NCI-H146 (cell line): ENCODE measurements at regions not wholly inside any gene's neighbourhood (a gene's known extent, or its start where the extent isn't known, plus 50 kb on each side); places are given as distances from the start of the nearest gene placed in this dataset.

Experiments
- DNase-seq: peaks from one replicate; lab custom pipeline; 2025; lab: John Stamatoyannopoulos, UW

DNA sequence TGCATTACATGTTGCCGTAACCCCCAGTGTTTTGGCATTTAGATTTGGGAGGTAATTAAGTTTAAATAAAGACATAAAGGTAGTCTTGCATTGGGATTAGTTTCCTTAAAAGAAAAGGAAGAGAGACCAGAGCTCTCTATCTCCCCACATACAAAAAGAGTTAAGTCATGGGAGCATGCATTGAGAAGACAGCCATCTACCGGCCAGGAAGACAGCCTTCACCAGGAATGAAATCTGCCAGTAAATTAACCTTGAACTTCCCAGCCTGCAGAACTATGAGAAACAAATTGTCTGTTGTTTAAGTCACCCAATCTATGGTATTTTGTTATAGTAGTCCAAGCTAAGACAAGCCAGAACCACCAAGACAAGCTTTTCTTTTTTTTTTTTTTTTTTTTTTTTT lies 567.0 kb upstream of the CDH18 start:
- DNase-seq = no peak

DNA sequence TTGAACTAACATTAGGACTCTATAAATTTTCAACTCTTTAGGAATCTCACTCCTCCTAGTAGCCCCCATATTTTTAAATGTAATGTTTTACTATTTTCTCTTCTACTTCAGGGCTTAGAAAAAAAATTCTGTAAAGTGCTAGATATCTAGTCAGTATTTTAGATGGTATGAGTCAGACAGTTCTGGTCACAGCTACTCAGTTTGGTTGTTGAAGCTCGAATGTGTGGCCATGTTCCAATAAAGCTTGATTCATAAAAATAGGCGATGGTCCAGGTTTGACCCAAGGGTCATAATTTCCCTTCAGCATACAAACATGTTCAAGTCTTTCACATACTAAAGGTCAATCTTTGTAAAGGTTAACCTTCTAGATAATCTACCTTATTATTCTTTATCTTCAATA lies 566.0 kb upstream of the CDH18 start:
- no peak for DNase-seq

DNA sequence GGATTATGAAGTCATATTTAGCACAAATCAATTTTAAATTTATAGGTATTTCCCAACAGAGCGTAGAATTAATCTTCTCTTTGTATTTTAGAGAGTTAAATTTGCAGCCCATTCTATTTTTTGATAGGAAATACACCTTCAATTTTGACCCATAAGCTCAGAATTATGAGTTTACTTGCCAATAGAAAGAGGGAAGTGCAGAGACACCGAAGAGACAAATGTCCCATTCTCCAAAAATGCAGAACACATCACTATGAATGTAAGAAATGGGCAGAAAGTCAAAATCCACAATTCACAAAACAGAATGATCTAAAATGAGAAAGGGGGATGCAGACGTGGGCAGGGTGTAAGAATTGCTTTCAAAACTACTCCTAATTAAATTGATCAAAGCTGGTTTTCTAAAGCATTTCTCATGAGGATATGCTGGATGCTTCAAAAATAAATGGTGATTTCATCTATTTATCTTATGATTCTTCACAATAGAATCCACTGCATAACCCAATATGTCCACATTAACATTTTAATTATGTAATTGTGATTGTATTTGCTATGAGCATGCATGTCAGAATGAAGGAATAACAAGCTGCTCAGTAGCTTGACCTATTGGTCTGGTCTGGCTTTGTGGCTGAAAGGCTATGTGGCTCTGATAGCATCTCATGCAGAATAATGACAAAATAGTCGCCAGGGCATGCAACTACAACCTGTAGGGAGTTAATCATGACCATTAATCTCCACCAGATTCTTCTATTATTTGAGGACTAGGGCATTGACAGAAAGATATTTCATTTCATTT lies 550.1 kb upstream of the CDH18 start:
- DNase-seq = no peak

DNA sequence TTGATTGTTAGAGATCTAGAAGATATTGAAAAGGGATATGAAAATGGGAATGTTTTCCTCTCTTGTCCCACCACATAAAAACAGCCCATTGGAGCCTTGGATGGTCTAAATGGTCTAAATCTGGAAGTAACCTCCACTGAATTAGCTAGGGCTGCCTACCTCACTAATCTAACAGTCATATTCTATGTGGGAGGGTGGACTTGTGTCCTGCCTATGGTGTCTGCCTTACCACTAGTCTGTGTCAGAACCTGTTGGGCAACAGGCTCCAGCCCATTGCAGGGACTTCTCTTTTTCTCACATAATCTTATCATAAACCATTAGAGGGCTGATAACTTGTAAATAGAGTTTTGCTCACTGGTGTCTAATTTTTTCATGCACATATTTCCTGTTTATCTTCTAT lies 548.8 kb upstream of the CDH18 start:
- no peak for DNase-seq

DNA sequence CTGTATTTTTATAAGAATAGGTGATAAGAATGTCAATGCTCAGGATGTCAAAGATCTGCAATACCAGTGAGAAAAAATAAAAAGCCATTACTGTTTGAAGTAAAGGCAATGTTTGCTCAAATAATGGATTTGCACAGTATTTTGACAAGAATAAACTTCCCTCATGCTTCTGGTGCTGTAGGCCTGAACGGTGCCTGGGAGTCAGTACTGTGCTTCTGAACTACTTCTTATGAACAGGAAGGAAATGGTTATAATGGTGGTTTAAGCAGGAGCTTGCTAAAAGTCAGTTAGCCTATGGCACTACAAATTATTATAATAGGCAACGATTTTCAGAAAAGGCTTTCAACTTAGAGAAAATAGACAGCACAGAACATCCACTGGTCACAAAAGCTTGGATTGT lies 548.3 kb upstream of the CDH18 start:
- DNase-seq = no peak

DNA sequence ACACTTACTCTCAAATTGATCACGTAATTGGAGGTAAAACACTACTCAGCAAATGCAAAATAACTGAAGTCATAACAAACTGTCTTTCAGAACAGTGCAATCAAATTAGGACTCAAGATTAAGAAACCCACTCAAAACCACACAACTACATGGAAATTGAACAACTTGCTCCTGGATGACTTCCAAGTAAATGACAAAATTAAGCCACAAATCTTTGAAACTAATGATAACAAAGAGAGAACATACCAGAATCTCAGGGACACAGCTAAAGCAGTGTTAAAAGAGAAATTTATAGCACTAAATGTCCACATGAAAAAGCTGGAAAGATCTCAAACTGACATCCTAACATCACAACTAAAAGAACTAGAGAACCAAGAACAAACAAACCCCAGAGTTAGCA lies 540.5 kb upstream of the CDH18 start:
- DNase-seq = no peak

DNA sequence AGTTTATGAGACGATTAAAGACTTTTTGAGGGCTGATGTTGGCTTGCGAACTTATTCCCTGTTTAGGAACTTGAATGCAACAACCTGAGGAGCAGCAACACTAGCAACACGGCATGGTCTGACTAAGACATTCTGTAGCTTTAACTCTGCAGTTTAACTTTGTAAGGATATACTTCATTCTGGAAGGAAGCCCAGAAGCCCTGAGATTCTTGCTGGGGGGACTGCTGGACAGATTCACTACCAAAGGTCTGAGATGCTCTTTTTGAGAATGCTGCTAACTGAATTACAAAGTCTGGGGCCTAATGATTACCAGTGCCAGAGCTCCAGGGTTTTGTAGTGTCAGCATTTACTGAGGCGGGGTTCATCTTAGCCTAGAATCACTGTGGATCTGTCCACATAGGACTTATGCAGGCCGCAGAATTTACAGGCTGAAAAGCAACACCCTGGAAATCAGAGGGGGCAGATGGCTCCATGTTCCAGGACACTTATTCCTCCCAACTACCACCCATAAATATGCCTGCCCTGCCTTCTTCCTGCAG lies 537.1 kb upstream of the CDH18 start:
- no peak for DNase-seq

DNA sequence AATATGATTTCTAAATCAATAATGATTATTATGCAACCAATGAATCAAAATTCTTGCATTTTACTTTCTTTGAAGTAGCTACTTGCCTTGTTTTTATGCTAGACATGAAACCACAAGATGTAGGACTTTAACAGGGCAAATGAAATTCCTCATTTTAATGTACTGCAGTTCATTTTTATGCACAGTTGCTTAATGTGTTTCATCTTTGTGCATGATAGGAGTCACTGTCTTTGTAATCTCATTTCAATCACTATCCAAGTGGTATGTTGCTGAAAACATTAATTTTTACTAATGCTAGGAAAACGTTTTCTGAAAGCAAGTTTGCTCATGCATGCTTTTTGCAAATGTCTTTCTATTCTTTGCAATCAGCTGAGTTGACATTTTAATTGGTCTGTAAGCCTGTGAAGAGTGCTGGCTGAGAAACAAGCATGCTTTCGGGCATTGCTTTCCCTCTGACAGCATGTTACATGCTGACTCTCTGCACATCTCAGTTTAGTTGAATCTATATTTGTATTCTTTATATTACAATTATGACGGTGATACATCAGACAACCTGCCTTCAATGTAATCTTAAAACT lies 535.0 kb upstream of the CDH18 start:
- no peak for DNase-seq

DNA sequence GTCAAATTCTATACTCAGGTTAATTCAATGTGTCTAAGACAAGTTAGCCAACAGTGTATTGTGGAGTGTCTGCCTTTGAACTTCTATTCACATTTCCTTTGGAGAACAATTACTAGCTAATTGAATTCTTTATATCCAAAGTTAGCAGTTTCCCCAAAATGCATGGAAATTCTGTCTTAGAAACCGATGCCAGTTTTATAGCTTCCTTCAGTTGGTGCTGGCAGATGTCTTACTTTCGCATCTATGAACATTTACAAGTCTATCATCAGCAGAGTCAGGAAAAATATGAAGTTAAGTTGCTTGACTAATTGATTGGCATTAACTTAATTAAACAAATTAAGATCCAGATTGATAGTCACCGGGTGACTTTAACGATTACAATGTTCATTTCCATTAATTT lies 527.6 kb upstream of the CDH18 start:
- no peak for DNase-seq

DNA sequence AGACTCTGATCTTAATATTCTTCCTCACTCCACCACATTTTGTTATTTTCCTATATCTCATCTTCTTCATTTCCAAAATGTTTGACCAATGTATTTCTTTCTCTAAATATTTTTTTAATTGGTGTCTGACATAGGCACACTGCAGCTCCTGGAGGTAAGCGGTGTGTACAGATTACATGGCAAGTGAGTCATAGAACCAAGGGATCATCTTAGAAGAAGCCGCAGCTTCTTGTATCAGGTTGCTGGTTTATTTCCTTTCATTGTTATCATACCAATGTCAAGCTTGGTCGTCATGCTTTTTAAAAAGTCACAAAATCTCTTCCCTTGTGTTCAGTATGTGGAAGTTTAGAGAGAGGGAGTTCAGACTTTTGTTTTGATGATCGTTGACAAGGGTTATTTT lies 526.1 kb upstream of the CDH18 start:
- no peak for DNase-seq

DNA sequence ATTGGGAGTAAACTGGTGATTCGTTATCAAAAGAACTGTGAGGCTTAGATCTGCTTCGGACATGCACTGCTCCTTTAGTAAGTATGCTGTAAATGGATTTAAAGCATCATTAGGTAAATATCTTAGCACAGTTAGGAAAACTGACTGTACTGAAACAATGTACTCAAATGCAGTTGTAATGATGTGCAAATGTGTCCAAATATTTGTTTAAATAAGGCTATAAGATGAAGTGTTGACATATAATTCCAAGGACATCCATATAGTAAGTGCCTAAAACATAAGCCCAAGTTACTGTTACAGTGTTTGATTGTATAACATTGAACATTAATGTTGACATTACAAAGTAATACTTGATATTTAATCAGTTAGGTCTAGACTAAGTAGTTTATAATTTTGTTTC lies 512.5 kb upstream of the CDH18 start:
- no peak for DNase-seq

DNA sequence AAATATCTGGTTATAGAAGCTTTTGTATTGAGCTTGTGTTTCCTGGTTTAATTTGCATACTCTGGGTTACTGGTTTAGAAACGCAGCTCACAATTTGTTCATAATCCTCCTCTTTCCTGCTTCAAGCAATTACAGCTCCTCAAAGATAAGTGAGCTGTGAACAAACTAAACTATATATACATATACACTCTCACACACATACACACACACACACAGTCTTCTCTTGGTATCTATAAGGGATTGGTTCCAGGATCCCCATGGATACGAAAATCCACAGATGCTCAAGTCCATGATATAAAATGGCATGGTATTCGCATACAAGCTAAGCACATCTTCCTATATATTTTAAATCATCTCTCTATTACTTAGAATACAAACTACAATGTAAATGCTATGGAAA lies 510.9 kb upstream of the CDH18 start:
- DNase-seq = no peak

DNA sequence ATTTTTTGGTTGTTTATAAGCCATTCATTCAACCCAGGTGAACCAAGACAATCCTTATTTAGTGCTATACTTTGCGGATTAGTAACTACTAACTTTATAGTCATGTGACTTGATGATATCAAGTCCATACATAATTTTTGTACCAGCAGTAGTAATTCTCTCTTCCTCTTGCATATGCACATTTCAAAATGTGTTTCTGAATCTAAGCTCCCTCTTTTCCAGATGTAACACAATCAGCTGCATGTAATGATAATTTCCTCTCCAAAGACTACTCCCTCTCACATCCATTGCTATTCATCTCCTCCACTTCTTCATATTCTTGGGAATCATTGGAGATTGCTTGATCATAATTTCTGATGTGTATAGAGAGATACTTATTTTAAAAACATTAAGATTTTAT lies 510.1 kb upstream of the CDH18 start:
- no peak for DNase-seq

DNA sequence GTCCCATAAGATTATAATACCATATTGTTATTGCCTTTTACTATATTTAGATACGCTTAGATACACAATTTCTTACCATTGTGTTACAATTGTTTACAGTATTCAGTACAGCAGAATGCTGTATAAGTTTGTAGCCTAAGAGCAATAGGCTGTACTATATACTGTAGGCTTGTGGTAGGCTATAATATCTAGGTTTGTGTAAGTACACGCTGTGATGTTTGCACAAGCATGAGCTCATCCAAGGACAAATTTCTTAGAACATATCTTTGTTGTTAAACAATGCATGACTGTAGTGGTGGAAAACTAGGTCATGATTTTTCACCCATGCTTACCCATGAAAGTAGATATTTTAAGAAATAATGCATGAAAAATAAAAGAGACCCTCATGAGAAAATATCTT lies 509.4 kb upstream of the CDH18 start:
- no peak for DNase-seq

DNA sequence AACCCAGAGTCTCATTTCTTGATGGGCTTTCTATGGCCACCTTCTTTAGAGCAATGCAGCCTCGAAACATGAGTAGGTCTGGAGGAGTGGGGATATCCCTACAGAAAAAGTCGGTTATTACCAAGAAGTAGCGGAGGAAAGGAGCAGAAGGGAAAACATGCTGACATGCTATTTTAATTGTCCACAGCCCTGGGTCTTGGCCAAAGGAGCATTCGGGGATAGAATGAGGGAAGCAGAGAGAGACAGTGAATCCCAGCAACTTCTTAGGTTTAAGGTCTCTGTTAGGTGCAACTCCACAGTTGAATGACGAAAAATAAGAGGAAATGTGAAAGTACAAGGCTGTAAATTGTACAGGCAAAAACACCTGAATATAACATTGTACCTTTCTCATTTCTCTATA lies 506.7 kb upstream of the CDH18 start:
- no peak for DNase-seq

DNA sequence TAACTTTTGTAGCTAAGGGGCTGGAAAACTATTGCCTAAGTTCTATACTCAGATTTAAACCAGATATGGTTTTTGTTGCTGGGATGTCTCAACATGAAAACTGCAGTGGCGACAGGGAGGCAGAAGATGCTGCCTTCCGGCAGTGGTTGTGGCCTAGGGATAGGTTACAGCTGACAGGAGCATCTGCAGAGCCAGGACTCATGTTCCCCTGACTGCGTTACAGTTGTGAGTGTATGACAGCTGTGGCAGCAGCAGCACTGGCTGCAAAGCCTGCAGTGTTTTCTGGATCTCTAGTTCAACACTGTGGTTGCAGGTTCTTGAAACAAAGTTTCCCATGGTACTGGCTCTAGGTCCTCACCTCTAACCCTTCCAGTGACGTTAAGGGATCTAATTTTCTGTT lies 498.8 kb upstream of the CDH18 start:
- DNase-seq = no peak

DNA sequence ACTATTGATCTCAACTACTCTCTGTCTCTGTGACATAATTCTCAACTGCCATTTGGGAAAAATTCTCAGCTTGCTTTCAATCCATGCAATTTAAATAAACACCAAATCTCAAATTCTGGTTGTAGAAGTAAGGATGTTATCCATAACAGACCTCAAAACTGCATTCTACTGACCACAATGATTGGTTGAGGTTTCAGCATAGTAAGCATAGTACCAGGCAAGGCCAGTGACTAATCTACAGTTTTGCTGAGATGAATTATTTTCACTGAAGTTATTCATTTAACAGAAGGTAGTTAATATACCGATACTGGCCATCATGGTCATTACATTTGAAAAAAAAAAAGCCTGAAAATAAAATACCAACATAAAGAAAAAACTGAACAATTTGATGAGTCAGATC lies 488.0 kb upstream of the CDH18 start:
- DNase-seq = no peak

DNA sequence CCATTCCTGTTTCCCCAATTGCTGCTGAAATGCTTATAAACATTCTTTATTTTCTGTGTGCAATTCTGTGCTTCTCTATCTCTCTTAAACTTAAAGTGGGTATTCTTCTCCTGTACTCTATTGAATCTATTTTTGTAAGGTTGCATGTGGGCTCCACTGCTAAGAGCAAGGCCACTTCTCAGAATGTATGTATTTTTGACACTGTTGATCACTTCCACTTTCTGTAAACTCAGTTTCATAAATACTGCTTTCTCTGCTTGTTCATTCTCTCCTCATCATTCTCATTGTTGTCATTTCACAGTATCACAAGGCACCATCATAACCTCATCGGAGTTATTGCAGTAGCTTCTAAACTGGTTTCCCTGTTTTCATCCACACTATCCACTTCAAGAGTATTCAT lies 483.0 kb upstream of the CDH18 start:
- DNase-seq = no peak

DNA sequence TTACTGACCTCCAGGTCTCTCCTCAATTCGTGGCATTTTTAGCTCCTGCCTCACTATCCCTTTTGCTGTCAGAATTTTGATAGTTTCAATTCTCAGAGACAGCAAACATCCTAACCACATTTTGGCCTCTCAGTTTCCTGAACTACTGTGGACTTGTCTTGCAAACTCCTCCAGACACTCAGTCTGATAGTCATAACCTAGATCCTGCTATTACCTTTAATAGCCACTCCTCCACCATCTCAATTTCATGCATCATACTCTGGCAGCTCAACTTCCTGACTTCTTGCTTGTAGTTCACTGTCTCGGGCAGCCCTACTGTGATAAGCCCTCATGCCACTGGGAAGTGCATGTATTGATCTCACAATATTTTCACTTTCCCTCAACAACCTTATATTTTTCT lies 481.8 kb upstream of the CDH18 start:
- DNase-seq = no peak

DNA sequence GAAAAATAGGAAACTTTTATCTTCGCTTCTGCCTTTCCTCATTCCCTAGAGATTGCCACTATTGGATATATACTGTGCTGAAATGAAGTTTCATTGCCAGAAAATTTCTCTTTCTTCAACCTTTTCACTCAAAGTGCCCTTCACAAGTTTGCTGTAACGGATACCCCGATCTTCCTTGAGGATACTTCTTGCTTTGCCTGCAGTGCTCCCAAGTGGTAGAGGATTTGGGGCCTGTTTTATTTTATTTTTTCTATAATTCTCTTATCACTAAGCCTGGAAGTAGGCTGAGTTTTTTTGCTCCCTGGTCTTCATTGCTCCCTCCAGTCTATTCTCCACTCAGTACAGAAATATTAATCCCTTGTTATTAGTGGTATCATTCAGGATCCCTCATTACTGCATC lies 481.4 kb upstream of the CDH18 start:
- no peak for DNase-seq

DNA sequence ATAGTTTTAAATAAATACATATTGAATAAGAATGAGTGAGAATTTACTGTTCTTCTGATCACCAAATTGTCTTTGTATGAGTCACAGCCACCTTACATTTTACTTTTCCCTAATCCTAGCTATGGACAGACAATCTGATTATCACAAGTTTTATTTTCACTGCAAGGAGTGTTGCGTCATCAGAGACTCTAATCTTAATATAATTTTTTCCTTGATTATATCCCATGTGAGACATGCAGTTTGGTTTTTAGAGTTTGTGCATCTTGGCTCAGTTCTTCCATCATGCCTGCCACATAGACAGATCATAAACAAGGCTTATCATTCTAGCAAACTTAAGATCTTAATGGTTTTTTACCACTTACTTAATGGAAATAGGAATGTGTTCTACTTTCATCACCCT lies 478.5 kb upstream of the CDH18 start:
- DNase-seq = no peak

DNA sequence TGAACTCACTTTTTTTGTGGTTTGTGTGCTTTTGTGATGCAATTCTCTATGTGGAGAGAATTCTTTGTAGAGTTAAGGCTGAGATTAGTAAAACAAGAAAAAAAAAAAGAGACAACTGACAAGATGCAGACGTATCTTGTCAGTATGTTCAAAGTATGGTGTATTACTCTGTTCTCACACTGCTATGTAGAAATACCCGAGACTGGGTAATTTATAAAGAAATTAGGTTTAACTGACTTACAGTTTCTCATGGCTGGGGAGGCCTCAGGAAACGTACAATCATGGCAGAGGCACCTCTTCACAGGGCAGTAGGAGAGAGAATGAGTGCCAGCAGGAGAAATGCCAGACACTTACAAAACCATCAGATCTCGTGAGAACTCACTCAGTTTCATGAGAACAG lies 475.2 kb upstream of the CDH18 start:
- DNase-seq = no peak

DNA sequence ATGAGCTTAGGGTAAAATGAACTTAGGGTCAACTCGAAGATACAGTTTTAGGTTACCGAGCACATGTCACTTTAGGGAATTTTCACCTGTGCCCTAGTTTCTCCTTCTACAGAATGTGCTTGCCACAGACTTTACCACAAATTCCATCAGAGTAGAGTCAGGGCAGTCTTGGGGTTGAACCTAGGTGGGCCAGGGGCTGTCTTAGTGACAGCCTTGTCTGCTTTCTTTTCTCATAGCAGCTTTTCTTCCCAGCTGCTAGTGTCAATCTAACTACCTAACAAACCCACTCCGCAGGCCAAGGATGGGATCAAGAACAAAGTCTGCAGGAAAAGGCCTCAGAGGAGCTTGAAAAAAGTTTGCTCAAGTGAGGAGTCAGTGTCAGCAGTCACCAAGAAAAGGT lies 458.1 kb upstream of the CDH18 start:
- no peak for DNase-seq

DNA sequence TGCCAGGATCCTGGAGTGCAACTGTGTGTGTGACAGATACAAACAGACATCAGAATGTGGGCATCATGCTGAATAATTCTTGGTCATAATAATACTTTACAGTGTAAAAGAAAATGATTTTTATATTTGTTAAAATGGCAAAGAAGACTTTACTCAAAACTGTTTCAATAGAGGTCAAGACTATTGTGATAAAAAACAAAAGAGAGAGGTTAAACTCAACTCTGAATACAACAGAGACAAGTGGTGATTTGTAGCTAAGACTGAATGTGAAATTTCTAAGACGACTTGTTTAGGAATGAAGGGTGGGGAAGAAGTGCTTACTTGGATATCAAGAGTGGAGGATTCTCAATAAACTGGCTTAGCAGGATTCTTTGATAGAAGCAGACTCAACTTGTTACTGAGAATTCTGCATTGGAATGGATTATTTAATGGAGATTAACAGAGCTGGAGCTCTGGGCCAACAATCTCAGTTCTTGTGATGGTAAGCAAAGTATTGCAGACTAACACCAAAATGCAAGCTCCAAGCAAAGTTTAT lies 457.4 kb upstream of the CDH18 start:
- no peak for DNase-seq
